ENCODE measurements at regions not wholly inside any gene's neighbourhood (a gene's known extent, or its start where the extent isn't known, plus 50 kb on each side); places are given as distances from the start of the nearest gene placed in this dataset.

GRCh38 chr7:13508586-13508985 is 480.9 kb downstream of the ETV1 start:
- no peak for FAIRE-seq

DNA sequence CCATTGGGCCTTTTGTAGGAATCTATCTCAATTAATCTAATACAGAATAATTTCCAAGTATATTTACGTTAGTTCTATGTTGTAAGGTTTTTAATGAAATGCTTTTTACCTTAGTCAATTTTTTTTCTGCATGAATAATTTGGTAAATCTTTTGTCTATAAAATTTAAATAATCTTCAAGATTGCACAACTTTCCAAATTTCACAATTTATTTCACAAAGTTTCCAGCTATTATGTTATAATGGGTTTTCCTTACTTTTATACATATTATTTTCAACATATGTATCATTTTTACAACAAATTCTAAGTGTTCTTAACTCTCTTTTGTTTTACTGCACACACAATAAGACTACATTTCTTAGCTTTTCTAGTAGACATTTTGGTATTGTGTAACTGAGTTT is 470.7 kb downstream of the ETV1 start:
- FAIRE-seq: no peak

DNA sequence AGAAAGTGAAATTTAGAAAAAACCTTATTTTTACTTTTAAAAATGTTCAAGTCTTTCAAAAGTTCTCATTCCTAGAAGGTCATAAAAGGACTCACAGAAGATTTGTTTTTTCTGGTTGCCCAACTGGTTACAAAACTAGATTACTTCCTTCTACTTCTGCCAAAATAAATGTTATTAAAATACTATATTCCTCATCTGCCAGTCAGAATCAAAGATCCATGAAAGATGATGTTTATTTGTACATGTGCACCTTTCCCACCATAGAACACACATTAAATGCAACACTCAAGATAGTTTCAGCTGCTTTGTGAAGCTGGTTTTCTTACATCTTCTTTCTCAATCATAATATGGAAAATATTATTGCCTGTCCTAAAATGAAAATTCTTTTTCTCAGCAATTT is 465.4 kb downstream of the ETV1 start:
- no peak for FAIRE-seq

GRCh38 chr7:13532028-13532753 is 457.3 kb downstream of the ETV1 start:
- no peak for FAIRE-seq

- no peak for FAIRE-seq
These were observed 450.8 kb downstream of the ETV1 start for GRCh38 chr7:13538669-13539068.

DNA sequence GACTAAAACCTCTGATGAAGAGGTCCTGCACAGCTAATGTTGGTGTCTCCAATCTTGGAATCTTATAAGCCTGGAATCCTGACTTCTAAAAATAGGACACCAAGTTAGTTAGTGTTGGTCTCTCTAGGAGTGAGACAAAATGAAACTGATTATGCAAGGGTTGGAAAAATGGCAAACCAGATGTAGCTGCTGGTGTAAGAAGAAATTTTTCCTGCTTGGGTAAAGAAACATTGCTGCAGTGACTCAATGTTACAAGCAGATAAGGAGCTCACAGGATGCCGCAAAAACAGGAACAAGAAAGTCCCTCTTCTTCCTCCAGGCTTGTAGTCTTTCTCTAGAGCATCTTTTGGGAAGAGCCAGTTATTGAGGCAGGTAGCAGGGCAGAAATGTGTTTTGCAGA is 449.0 kb downstream of the ETV1 start:
- FAIRE-seq: no peak

DNA sequence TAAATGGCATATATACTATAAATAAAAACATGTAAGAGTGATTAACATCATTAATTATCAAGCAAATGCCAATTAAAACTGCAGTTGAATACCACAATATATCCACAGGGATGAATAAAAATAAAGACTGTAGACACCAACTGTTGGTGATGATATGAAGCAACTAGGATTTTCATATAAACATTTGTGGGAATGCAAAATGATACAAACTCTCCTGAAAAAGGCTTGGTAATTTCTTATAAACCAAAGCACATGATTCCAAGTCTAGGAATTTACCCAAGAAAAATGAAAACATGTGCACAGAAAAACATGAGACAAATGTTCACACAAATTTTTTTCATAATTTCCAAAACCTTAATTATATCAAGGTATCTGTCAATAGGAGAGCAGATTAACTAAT is 448.1 kb downstream of the ETV1 start:
- FAIRE-seq: no peak

GRCh38 chr7:13542451-13542850 is 447.0 kb downstream of the ETV1 start:
- no peak for FAIRE-seq

DNA sequence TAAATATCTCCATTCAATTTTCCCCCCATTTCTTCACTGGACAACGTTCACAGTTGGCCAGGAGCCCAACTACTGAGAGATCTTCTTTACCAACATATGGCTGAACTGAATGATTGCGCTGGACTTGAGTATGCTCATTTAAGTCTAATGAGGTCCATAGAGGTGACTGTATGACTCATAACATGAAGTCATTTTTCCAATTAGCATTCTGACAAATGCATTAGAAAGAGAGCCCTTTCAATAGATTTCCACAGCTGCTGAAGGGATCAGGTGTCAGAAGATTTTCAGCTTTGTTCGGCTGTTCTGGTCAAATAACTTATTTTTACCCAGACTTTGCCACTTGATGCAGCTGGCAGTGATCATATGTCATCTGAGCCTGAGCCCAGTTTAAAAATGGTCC is 438.0 kb downstream of the ETV1 start:
- FAIRE-seq: no peak

- no peak for FAIRE-seq
These were observed 429.0 kb downstream of the ETV1 start for GRCh38 chr7:13560441-13560840.

GRCh38 chr7:13563257-13563656 is 426.2 kb downstream of the ETV1 start:
- no peak for FAIRE-seq

- FAIRE-seq: no peak
These were observed 425.8 kb downstream of the ETV1 start for GRCh38 chr7:13563680-13564079.

GRCh38 chr7:13577566-13578145 is 411.8 kb downstream of the ETV1 start:
- FAIRE-seq: no peak

DNA sequence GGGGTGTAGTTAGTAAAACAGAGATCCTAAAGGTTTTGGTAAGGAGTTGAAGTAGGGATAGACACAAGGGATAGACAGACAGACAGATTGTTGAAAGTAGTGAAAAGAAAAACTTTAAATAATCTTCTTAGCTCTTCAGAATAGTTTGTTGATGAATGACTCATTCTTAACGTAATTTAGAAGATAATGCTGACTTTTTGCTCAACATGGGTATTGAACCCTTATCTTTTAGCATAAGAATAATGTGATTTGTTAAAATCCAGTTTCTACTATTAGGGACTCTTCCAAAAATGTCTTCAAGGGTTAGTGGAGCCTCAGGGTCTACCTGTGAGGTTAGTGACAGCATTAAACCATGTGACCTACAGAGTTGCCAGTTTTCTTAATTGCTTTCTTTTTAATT is 411.2 kb downstream of the ETV1 start:
- FAIRE-seq: no peak

DNA sequence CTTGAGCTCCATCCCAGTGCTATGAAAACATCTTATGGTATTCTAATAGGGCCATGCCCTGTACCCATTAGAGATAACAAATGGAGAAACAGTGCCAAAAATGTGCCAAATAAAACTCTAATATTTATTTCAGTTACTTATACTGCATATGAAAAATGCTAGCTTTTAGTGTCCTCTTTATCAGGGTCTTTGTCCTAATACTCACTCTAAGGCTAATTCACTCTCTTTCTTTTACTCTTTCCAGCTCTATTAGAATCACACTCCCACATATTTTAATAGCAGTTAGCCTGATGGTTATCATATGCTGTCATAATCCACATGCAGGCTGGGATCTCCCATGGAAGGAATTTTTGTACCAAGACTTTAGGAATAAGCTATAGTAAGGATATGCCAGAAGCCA is 408.4 kb downstream of the ETV1 start:
- no peak for FAIRE-seq

DNA sequence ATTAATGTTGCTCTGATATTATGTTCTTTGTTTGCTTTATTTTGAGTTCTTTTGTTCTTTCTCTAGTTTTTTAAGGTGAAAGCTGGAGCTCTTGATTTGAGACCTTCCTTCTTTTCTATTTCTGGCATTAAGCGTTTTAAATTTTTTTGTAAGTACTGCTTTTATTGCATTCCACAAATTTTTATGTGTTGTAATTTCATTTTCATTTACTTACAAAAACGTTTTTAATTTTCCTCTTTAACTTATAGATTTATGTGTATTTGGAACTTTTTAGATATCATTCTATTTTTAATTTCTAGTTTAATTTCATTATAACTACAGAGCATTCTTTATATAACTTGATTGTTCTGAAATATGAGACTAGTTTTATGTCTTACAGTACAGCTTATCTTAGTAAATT is 395.6 kb downstream of the ETV1 start:
- no peak for FAIRE-seq

DNA sequence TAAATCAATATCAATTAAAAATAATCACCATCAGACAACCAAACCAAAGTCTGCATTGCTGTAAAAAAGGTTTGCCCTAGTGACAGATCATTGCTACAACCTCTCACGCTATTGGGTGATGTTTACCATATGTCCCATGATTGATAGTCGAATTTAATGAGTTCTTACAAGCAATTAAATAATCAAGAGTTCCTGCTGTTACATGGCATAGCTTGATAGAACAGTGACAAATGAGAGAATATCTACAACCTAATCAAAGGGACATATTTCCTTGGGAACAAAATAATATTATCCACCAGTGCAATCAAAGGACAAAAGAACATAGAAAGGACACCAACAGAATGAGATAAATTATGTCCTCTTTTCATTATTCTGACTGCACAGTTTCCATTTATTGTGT is 387.4 kb downstream of the ETV1 start:
- FAIRE-seq: no peak

GRCh38 chr7:13603016-13603415 is 386.4 kb downstream of the ETV1 start:
- no peak for FAIRE-seq

DNA sequence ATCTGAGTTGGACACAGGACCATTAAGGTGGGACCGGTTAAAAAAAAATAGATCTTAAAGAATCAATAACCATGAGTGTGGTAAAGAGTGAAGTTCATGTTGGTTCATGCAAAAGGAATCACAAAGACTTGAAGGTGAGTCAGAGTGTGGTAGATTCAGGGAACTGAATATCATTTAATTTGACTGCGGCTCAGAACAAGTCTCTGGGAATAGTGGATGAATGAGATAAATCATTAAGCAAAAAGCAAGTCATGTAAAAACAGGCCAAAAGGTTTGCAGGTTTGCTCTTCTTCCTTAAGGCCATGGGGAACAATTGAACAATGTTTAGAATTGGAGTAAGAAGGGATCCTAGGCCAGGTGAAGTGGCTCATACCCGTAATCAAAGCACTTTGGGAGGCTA is 385.8 kb downstream of the ETV1 start:
- no peak for FAIRE-seq

- no peak for FAIRE-seq
These were observed 385.3 kb downstream of the ETV1 start for GRCh38 chr7:13604178-13604577.

DNA sequence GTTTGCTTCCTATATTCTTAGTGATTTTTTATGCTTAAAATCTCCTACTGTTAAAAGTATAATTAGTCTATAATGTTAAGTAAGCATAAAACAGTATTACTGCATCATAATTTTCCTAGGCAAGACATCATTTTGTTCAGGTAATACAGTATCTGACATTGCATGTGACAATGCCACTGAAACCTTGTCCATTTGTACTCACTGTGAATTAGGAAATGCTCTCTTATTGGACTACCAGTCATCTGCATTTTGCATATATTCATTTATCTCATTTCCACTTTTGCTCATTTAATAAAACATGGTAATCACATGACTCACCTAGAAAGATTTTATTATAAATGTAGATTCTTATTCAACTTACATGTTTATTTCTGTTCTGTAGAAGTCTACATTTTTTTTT is 379.1 kb downstream of the ETV1 start:
- no peak for FAIRE-seq

GRCh38 chr7:13615679-13616078 is 373.8 kb downstream of the ETV1 start:
- FAIRE-seq: no peak

DNA sequence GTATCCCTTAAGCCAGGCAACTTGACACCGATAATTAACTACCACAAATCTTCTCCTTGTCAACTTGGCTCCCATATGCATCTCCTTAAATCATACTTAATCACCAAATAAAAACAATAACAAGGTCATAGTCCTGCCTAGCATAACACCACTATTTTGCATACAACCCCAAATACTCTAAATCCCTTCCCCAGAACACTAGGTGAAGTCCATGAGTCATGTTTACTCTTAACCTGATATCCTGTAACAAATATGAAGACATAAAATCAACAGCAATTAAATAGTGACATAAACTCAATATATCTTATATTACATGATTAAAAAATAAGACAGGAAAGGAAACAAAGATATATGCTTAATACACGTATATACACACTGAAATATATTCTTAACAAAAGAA is 362.0 kb downstream of the ETV1 start:
- no peak for FAIRE-seq

DNA sequence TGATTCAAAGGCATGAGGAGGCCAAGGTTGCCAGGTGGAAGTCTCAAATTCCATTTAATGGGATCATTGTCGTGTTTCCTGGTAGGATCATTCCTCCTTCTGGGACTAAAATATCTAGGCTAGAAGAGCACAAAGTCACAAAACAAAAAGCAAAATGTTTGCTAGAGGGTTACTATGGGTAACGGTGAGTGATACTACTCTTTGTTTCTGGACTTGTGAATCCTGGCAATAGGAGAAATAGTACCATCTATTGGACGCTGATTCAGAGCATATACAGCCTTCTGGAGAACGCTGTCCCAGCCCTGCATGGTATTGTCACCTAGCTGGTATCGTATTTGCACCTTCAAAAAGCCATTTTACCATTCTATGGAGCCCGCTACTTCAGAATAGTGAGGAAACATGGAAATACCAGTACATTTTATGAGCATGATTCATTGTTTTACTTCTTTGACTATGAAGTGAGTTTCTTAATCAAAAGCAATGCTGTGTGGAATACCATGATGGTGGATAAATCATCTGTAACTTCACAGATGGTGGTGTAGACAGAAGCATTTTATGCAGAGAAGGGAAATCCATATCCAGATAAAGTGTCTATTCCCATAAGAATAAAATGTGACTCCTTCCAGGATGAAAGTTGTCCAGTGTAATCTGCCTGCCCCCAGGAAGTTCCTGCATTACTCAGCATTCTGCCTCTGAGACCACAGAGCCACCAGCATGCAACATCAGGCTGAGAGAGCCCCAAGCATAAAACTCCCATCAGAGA is 361.0 kb downstream of the ETV1 start:
- FAIRE-seq: no peak
